AG04450 (cell line): ENCODE measurements at regions not wholly inside any gene's neighbourhood (a gene's known extent, or its start where the extent isn't known, plus 50 kb on each side); places are given as distances from the start of the nearest gene placed in this dataset.
"Not testable (repeated sequence)": the region's sequence is repeated elsewhere in the genome, so short reads cannot be mapped to it uniquely, and the experiment has no call there.

ENCODE experiments used
- CTCF ChIA-PET: fragments of 300-600, 350-600 bp; formaldehyde crosslinking; extraction: SDS; loops from one replicate; lab custom pipeline; 2022; ENCODE audit warnings: antibody characterized with exemption, inconsistent platforms; lab: Charles Lee
- POLR2A ChIA-PET: fragments of 350-600 bp; formaldehyde crosslinking; extraction: SDS; loops from one replicate; lab custom pipeline; 2021; ENCODE audit warnings: antibody characterized with exemption, inconsistent platforms; lab: Yijun Ruan, JAX
- DNase-seq: peaks from one replicate; pipeline ENCODE4 v3.0.0-alpha.2; 2011; ENCODE audit warnings: low read depth, low spot score
- H3K27ac ChIP-seq: one replicate; pipeline ENCODE4 v1.5.1; 2012; ENCODE audit warnings: low read depth, low read length, control low read depth
- H3K27me3 ChIP-seq: one replicate; pipeline ENCODE4 v1.6.0; 2012; ENCODE audit warnings: low read length; ENCODE audit not compliant: control insufficient read depth, insufficient read depth
- H3K4me3 ChIP-seq: 2 replicates; pipeline ENCODE4 v1.5.1; 2011; ENCODE audit warnings: mild to moderate bottlenecking, low read depth, low read length, control low read depth
- H3K9me3 ChIP-seq: 2 replicates; pipeline ENCODE4 v1.5.1; 2012; ENCODE audit warnings: low read length; ENCODE audit not compliant: control insufficient read depth, insufficient read depth
- TF ChIP-seq, protein P1 (sequence below): IDR thresholded peaks from 2 replicates; pipeline ENCODE4 v1.5.1; 2011; ENCODE audit warnings: low read depth, low read length, control low read depth, inconsistent platforms

DNA sequence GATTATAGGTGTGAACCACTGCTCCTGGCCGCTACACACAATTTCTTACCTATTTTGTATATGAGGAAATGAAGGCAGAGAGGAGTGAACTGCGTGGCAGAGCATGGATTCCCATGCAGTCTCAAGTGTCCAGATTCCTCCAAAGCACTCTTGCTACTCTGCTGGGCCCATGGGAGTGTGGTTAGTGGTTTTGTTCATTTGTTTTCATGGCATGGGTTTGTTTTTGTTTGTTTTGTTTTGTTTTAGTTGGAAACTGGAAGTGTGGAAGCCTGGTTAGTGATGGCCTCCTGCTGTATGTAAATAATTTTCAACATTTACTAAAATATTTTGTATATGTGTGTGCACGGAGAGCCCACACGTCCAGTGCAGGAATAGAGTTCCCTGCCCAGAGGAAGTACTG, 61.3 kb upstream of the LRCH1 start:
- ChIA-PET CTCF (interaction anchor here (0.7 to 3.2 kb wide), 7 partner anchors 10 to 232 kb away, joined by 3 to 50 read pairs (median 7); no protein-coding TSS in a partner anchor), POLR2A (no interaction called here)
- no peak for DNase-seq
- Histone ChIP-seq H3K27ac (no peak overlapping the region), H3K4me3 (no peak overlapping the region), H3K27me3 (peaks cover 9% of the 10 kb centered on the region), H3K9me3 (no peaks in the 10 kb centered on the region)
- TF ChIP-seq, protein P1, sequence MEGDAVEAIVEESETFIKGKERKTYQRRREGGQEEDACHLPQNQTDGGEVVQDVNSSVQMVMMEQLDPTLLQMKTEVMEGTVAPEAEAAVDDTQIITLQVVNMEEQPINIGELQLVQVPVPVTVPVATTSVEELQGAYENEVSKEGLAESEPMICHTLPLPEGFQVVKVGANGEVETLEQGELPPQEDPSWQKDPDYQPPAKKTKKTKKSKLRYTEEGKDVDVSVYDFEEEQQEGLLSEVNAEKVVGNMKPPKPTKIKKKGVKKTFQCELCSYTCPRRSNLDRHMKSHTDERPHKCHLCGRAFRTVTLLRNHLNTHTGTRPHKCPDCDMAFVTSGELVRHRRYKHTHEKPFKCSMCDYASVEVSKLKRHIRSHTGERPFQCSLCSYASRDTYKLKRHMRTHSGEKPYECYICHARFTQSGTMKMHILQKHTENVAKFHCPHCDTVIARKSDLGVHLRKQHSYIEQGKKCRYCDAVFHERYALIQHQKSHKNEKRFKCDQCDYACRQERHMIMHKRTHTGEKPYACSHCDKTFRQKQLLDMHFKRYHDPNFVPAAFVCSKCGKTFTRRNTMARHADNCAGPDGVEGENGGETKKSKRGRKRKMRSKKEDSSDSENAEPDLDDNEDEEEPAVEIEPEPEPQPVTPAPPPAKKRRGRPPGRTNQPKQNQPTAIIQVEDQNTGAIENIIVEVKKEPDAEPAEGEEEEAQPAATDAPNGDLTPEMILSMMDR = no peak

DNA sequence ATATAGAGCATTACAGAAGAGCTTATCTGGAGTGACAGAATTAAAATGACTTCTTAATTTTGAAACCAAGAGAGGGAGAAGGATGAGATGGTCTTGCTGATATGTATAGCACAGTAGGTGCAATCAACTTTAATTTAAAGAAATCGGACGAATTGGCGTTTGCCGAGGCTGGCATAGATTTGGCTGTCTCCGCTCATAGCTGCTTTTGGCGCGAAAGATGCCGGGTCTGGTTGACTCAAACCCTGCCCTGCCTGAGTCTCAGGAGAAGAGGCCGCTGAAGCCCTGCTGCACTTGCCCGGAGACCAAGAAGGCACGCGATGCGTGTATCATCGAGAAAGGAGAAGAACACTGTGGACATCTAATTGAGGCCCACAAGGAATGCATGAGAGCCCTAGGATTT, 62.3 kb upstream of the LRCH1 start:
- DNase-seq, H3K27ac ChIP-seq, H3K9me3 ChIP-seq, H3K4me3 ChIP-seq, POLR2A ChIA-PET, H3K27me3 ChIP-seq: not testable (repeated sequence)
- CTCF ChIA-PET = interaction anchor here (0.6 to 3.2 kb wide), 3 partner anchors 61 to 437 kb away, joined by 3 to 50 read pairs (median 5); no protein-coding TSS in a partner anchor

DNA sequence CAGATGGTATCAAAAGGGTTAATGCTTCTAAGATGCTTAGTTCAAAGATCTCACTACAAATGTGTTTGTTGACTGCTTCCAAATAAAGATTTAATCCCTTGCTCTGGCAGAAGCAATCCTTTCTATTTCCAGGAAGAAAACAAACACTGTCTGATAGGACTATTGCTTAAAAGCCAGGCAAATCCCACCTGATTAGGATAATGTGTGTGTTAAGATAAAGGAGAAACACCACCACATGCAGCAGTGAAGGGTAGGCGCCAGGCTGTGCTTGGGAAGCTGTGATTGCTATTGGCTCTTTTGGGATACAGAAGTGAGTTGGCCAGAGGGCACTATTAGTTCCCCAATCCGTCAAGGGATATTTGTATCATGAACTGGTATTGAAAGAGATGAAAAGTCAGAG, 62.8 kb upstream of the LRCH1 start:
- H3K9me3 ChIP-seq = peaks cover 3% of the 10 kb centered on the region; the same call in 1 of the 2 replicates
- no peak overlapping the region for H3K4me3 ChIP-seq
- no peak for DNase-seq
- peaks cover 9% of the 10 kb centered on the region for H3K27me3 ChIP-seq
- CTCF ChIA-PET = interaction anchor here (0.6 to 3.2 kb wide), 3 partner anchors 62 to 437 kb away, joined by 3 to 50 read pairs (median 5); no protein-coding TSS in a partner anchor
- TF ChIP-seq, protein P1 = no peak
- POLR2A ChIA-PET = interaction anchor here (0.6 kb wide), 1 partner anchor 21 kb away, joined by 3 read pairs; no protein-coding TSS in a partner anchor
- no peak overlapping the region for H3K27ac ChIP-seq

DNA sequence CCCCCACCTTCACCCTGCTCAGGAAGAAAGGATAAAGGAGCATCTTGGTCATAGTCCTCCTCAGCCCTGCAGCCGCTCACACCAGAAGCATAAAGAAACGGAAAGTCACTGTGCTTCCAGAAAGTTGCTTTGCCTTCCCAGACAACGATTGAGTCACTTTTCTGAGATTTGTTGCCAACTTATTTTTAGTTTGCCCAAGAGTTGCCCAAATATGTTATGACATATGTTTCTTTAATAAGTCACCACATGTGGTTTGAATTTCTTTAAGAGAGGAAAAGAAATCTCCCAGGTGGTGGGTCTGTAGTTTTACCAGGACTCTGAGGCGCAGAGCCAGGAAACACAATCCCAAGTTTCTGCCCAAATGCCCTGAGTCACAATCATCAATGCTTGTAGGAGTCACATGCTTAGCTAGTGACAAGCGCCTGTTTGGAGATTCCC, 63.4 kb upstream of the LRCH1 start:
- Histone ChIP-seq H3K27ac (no peak overlapping the region), H3K4me3 (0 out of 2 replicates have a peak overlapping the region, but pooled peaks have one; percentile 7), H3K9me3 (peaks cover 6% of the 10 kb centered on the region; the same call in 1 of the 2 replicates), H3K27me3 (peaks cover 9% of the 10 kb centered on the region)
- POLR2A ChIA-PET = interaction anchor here (0.6 kb wide), 1 partner anchor 20 kb away, joined by 3 read pairs; no protein-coding TSS in a partner anchor
- TF ChIP-seq, protein P1 = no peak
- CTCF ChIA-PET = interaction anchor here (1.4 to 3.2 kb wide), 2 partner anchors 62 to 232 kb away, joined by 5 to 50 read pairs; no protein-coding TSS in a partner anchor
- peak; percentile 7 for DNase-seq

DNA sequence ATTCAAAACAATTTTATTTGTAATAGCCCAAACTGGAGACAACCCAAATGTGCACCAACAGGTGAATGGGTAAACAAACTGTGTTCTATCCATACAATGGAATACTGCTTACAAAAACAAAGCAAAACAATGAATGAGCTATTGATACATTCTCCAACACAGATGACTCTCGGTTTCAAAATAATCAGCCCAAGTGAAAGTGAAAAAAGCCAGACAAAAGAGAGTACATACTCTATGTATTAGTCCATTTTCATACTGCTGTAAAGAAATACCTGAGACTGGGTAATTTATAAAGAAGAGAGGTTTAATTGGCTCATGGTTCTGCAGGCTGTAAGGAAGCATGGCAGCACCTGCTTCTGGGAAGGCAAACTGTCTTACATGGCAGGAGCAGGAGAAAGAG, 65.2 kb upstream of the LRCH1 start:
- Histone ChIP-seq H3K27ac (no peak overlapping the region), H3K9me3 (peaks cover 9% of the 10 kb centered on the region; the same call in 1 of the 2 replicates), H3K4me3 (no peak overlapping the region), H3K27me3 (peaks cover 10% of the 10 kb centered on the region)
- ChIA-PET POLR2A (interaction anchor here (0.6 kb wide), 1 partner anchor 90 kb away, joined by 3 read pairs; no protein-coding TSS in a partner anchor), CTCF (interaction anchor here (1.0 kb wide), 1 partner anchor 233 kb away, joined by 3 read pairs; no protein-coding TSS in a partner anchor)
- TF ChIP-seq, protein P1 = no peak
- DNase-seq = no peak
